SIG-M5 (cell line): ENCODE measurements at regions not wholly inside any gene's neighbourhood (a gene's known extent, or its start where the extent isn't known, plus 50 kb on each side); places are given as distances from the start of the nearest gene placed in this dataset.
"Not testable (repeated sequence)": the region's sequence is repeated elsewhere in the genome, so short reads cannot be mapped to it uniquely, and the experiment has no call there.

Experiments
- DNase-seq: peaks from one replicate; lab custom pipeline; 2025; lab: John Stamatoyannopoulos, UW

GRCh38 chr16:29328528-29328927 lies 78.0 kb downstream of the NPIPB11 start:
- not testable (repeated sequence) for DNase-seq

DNA sequence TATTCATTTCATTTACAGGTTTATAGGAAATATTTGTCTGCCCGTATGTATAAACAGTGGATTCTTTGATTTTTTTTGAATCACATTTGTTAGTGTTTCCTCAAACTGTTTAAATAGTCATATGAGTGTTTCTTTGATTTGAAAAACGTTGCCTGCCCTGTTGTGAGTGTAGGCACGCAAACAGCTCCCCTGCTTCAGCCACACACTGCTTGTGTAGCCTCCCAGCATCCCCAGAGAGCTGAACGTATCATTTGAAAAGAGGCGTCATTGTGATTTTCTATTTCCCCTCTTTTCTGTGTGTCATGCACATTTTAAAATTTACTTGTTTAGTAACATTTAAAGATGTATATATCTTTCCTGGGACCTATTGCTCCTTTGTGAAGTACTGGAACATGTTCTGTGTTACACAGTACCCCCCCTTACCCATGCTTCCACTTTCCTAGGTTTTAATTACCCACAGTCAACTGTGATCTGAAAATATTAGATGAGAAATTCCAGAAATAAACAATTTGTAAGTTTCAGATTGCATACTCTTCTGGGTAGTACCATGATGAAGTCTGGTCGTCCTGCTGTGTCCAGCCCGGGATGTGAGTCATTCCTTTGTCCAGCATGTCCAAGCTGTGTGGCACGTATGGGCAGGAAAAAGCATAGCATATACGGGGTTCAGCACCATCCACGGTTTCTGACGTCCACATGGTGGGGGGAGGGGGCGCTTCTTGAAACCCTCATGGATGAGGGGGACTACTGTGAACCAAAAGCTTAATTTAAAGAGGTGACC lies 78.7 kb downstream of the NPIPB11 start:
- not testable (repeated sequence) for DNase-seq

DNA sequence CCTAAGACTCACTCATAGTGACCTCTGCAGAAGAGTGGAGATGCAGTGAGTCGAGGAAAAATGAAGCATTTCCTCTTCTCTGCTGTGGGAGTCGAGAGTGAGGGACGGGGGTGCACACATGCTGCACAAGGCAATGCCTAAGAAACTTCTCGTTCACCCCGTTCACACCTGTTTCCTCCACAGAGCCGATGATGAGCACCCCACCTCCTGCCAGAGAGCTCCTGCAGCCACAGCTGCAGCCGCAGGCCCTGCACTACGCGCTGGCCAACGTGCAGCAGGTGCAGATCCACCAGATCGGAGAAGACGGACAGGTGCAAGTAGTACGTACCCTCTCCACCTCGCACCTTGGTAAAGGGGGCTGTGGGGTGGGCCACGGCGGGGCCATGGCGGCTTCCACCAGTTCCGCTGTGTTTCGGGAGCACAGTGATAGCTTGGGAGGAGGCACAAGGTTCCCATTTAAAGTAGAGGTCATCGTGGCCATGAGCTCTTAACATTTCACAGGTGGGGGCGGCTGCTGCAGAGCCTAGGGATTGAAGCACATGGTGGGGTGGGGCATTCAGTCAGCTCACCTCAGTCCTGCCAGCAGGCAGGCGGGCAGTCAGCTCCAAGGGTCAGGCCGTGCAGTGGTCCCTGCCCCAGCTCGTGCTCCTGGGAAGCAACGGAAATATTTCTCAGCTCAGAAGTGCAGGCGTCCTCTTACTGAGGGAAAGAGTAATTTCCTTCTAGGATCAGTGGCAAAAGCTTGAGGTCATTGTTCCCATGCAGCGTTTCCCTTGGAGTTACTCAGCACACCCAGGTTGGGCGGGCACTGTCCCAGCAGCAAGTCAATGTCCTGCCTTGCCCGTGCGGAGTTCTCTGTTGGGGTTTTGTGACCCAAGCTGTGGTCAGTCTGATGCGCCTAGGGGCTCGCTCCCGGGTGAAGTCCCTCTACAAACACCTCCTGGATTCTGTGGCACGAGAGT lies 80.1 kb downstream of the NPIPB11 start:
- DNase-seq, result not testable (repeated sequence)

- not testable (repeated sequence) for DNase-seq
Observed at GRCh38 chr16:29323725-29324124, 82.8 kb downstream of the NPIPB11 start.

DNA sequence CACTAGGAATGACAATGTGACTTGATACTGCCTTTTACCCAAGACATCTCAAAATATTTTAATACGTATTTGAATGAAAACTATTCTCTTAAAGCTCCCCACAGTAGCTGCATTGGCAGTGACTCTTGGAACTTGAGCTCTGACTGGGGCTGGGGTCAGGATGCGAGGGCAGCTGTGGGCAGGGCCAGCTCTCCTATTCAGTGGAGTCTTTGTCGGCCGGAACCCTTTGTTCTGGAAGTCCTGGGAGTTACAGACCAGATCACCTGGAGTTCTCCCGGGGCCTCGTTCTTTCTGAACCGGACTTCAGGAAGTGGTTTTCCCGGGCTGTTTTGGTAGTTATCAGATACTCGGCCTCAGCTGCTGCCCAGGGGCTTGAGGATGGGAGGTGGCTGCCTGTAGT lies 84.9 kb downstream of the NPIPB11 start:
- no peak for DNase-seq

GRCh38 chr16:29321000-29321393 lies 85.5 kb downstream of the NPIPB11 start:
- no peak for DNase-seq

GRCh38 chr16:29320274-29320999 lies 86.1 kb downstream of the NPIPB11 start:
- no peak for DNase-seq

- DNase-seq, result no peak
Observed at GRCh38 chr16:29319726-29320125, 86.8 kb downstream of the NPIPB11 start.

GRCh38 chr16:29318561-29318968 lies 87.9 kb downstream of the NPIPB11 start:
- peak; percentile 60 for DNase-seq

DNA sequence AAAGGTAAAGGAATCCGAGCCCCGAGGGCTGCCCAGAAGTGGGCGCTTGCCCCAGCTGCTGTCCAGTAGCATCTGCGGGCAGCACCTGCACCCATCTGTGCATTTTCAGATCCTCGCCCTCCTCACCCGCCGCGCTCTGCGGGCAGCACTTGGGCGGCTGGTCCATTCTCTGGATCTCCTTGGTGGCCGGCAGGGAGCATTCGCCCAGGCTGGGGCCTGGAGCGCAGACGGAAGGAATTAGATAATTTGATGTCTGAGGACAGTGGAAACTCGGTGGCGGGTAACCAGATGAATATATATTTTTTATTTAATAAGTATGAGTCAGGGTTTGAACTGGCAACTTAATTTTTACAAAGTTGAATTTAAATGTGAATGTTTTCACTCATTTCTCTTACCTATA lies 88.5 kb downstream of the NPIPB11 start:
- no peak for DNase-seq

DNA sequence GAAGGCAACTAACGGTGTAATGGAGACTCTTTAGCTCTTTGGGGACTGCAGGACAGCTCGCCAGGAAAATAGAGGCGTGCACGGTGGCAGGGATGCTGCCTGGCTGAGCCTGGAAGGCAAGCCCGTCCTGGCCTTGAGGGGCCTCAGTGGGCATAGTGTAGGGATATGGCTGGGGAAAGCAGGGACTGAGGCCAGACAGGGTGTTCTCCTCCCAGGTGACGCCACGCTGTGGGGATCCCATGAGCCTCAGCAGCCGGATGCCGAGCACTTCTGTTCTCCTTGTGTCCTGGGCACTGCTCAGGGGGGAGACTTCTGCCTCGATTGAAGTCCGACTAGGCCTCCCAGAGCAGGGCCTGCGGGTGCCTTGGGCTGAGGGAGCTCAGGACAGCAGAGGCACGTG lies 89.2 kb downstream of the NPIPB11 start:
- DNase-seq, result no peak

- no peak for DNase-seq
Observed at GRCh38 chr16:29316761-29317183, 89.7 kb downstream of the NPIPB11 start.

DNA sequence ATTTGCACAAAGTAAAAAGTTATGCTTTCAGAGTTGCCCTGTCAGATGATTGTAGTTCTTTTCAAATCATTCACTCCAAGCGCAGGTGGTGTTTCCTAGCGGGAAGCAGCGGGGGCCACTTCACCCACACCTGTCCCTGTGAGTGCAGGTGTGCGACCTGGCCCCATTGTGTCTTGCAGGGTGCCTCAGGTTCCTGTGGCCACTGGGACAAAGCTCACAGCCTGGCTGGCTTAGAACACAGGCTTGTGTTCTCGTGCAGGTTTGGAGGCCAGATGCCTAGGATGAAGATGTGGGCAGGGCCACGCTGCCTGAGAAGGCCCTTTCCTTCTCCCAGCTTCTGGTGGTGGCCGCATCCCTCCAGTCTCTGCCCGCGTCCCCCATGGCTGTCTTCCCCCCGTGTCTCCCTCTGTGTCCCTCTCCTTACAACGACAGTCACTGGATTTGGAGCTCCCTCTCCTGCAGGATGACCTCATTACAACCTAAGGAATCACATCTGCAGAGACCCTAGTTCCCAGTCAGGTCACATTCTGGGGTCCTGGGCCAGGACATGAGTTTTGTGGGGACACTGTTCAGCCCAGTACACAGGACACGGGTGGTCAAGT lies 90.5 kb downstream of the NPIPB11 start:
- DNase-seq, result no peak

- DNase-seq, result no peak
Observed at GRCh38 chr16:29315046-29315445, 91.5 kb downstream of the NPIPB11 start.

GRCh38 chr16:29314292-29314934 lies 92.1 kb downstream of the NPIPB11 start:
- no peak for DNase-seq

- DNase-seq, result no peak
Observed at GRCh38 chr16:29313559-29314048, 92.9 kb downstream of the NPIPB11 start.

GRCh38 chr16:29312835-29313558 lies 93.5 kb downstream of the NPIPB11 start:
- no peak for DNase-seq

- not testable (repeated sequence) for DNase-seq
Observed at GRCh38 chr16:29312345-29312675, 94.2 kb downstream of the NPIPB11 start.

DNA sequence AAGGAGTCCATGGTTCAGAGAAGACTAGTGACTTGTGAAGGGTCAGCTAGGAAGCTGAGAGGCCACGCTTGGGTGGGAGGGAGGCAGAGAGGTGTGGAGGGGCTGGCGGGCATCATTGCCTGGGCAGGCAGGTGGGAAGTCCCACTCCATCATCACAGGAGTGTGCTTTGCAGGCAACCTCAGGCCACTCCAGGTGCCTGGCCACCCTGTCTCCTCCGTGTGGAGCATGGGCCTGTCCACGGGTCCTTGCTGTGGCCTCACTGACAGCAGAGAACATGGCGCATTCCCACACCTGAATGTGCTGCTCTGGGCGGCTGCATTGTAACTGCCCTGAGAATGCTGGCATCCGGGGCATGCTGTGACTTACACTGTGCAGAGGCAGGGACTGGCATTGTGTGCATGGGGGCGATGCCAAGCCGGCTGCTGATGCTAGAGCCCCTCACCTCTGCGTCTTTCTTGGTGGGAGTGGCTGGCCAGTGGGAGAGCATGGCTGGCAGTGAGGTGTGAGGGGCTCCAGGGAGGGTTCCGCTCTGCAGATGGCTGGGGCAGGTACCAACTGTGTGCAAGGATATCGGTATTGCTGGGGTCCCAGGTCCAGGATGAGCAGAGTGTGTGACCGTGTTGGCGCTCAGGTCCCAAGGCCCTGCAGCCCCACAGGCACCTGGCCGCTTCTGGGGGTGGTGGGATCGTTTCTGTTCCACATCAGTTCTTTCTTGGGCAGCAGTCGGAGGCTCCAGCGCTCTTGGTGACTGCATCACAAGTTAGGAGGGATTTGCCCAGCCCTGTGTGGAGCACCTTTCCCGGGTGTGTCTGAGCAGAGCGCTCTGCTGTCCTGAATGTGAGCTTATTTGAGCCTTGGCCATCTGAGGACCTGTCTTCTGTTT lies 94.8 kb downstream of the NPIPB11 start:
- no peak for DNase-seq
